ENCODE measurements at regions not wholly inside any gene's neighbourhood (a gene's known extent, or its start where the extent isn't known, plus 50 kb on each side); places are given as distances from the start of the nearest gene placed in this dataset.

DNA sequence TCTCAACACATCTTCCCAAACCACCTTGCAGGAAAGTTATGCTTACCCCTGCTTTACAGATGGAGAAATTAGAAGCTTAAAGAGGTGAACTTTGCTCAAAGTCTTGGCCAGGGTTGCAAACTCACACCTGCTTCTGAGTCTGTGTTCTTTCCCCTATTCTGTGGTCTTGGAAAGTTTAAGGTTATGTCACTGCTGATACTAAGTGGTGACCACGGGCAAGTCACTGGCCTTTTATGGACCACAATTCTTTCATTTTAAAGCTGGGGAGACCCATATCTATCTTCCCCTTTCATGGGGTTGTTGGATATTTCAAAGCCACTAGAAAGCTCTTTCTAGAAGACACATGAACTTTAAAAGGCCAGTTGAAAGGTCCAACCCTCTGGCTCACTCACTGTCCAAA is 95.4 kb upstream of the KLF4 start:
- TF ChIP-seq POLR2A (IDR thresholded peaks at IDR 0.05), result no peak
- TF ChIP-seq, protein P1, sequence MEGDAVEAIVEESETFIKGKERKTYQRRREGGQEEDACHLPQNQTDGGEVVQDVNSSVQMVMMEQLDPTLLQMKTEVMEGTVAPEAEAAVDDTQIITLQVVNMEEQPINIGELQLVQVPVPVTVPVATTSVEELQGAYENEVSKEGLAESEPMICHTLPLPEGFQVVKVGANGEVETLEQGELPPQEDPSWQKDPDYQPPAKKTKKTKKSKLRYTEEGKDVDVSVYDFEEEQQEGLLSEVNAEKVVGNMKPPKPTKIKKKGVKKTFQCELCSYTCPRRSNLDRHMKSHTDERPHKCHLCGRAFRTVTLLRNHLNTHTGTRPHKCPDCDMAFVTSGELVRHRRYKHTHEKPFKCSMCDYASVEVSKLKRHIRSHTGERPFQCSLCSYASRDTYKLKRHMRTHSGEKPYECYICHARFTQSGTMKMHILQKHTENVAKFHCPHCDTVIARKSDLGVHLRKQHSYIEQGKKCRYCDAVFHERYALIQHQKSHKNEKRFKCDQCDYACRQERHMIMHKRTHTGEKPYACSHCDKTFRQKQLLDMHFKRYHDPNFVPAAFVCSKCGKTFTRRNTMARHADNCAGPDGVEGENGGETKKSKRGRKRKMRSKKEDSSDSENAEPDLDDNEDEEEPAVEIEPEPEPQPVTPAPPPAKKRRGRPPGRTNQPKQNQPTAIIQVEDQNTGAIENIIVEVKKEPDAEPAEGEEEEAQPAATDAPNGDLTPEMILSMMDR (IDR thresholded peaks at IDR 0.05), result no peak

Data from transverse colon (tissue), 3 donors.